OCI-LY3 (cell line): ENCODE measurements at regions not wholly inside any gene's neighbourhood (a gene's known extent, or its start where the extent isn't known, plus 50 kb on each side); places are given as distances from the start of the nearest gene placed in this dataset.

Experiments used
- CTCF ChIP-seq: fragments of 200-600, 300-600 bp; sonication (generic); IDR thresholded peaks from 2 replicates; pipeline ENCODE4 v1.5.1; 2014; ENCODE audit warnings: antibody characterized with exemption, low read length, low read depth
- EZH2phosphoT487 ChIP-seq: fragments of 200-600 bp; shearing (Covaris generic); IDR thresholded peaks from 2 replicates; pipeline ENCODE4 v1.6.1; 2018; ENCODE audit warnings: antibody characterized with exemption, mixed run types, low read depth

- TF ChIP-seq CTCF (no peak), EZH2phosphoT487 (no peak)
Measured at GRCh38 chr3:148641722-148642121, 56.0 kb upstream of the AGTR1 start.
